Trophoblast cell (in vitro differentiated cells and primary cell): ENCODE measurements at regions not wholly inside any gene's neighbourhood (a gene's known extent, or its start where the extent isn't known, plus 50 kb on each side); places are given as distances from the start of the nearest gene placed in this dataset.

Source experiments
- DNase-seq, 2 donors: peaks; one replicate each; pipeline ENCODE4 v3.0.0-alpha.2; 2016
- H2AFZ ChIP-seq: 2 replicates; pipeline ENCODE4 v1.6.1; 2013; ENCODE audit warnings: low read length, moderate library complexity, mild to moderate bottlenecking; ENCODE audit not compliant: insufficient read depth, poor library complexity
- H2AK5ac ChIP-seq: 2 replicates; pipeline ENCODE4 v1.6.1; 2013; ENCODE audit warnings: mild to moderate bottlenecking, low read length
- H2BK120ac ChIP-seq: 2 replicates; pipeline ENCODE4 v1.6.1; 2013; ENCODE audit warnings: low read length, mild to moderate bottlenecking, moderate library complexity; ENCODE audit not compliant: insufficient read depth, poor library complexity
- H2BK12ac ChIP-seq: 2 replicates; pipeline ENCODE4 v1.6.1; 2013; ENCODE audit warnings: mild to moderate bottlenecking, low read length, moderate library complexity
- H2BK5ac ChIP-seq: 2 replicates; pipeline ENCODE4 v1.6.1; 2013; ENCODE audit warnings: low read length, low read depth, moderate library complexity, mild to moderate bottlenecking; ENCODE audit not compliant: poor library complexity
- H3K14ac ChIP-seq: 2 replicates; pipeline ENCODE4 v1.6.1; 2013; ENCODE audit warnings: mild to moderate bottlenecking, low read length
- H3K18ac ChIP-seq: 2 replicates; pipeline ENCODE4 v1.6.1; 2013; ENCODE audit warnings: mild to moderate bottlenecking, low read length
- H3K23ac ChIP-seq: 2 replicates; pipeline ENCODE4 v1.6.1; 2013; ENCODE audit warnings: low read length
- H3K27ac ChIP-seq: 2 replicates; pipeline ENCODE4 v1.5.1; 2013; ENCODE audit warnings: low read depth, mild to moderate bottlenecking, inconsistent platforms, low read length, moderate library complexity
- H3K27me3 ChIP-seq: 2 replicates; pipeline ENCODE4 v1.6.1; 2013; ENCODE audit warnings: inconsistent platforms, mild to moderate bottlenecking, low read length, moderate library complexity; ENCODE audit not compliant: insufficient read depth
- H3K36me3 ChIP-seq, 2 experiments: 1 replicate in 1 of 2; 2 replicates in 1 of 2; pipeline ENCODE4 v1.6.1; 2013; ENCODE audit warnings: low read length in 2 of 2, mild to moderate bottlenecking in 2 of 2, moderate library complexity in 1 of 2; ENCODE audit not compliant: insufficient read depth in 2 of 2, control insufficient read depth in 1 of 2
- H3K4ac ChIP-seq: 2 replicates; pipeline ENCODE4 v1.6.1; 2013; ENCODE audit warnings: low read depth, mild to moderate bottlenecking, low read length, moderate library complexity
- H3K4me1 ChIP-seq, 2 experiments: 1 replicate in 1 of 2; 2 replicates in 1 of 2; pipeline ENCODE4 v1.6.1; 2013; ENCODE audit warnings: low read length in 2 of 2, mild to moderate bottlenecking in 2 of 2, moderate library complexity in 1 of 2; ENCODE audit not compliant: insufficient read depth in 2 of 2, control insufficient read depth in 1 of 2
- H3K4me2 ChIP-seq: 2 replicates; pipeline ENCODE4 v1.6.1; 2013; ENCODE audit warnings: inconsistent platforms, mild to moderate bottlenecking, low read length, moderate library complexity
- H3K4me3 ChIP-seq: 2 replicates; pipeline ENCODE4 v1.5.1; 2013; ENCODE audit warnings: mild to moderate bottlenecking, low read depth, low read length, inconsistent platforms
- H3K79me1 ChIP-seq: one replicate; pipeline ENCODE4 v1.6.1; 2013; ENCODE audit warnings: low read length
- H3K79me2 ChIP-seq: 2 replicates; pipeline ENCODE4 v1.6.1; 2013; ENCODE audit warnings: low read length, mild to moderate bottlenecking; ENCODE audit not compliant: control insufficient read depth, insufficient read depth, poor library complexity
- H3K9ac ChIP-seq: 2 replicates; pipeline ENCODE4 v1.6.1; 2013; ENCODE audit warnings: mild to moderate bottlenecking, low read length
- H3K9me3 ChIP-seq: 2 replicates; pipeline ENCODE4 v1.6.1; 2013; ENCODE audit warnings: low read depth, mild to moderate bottlenecking, control low read depth, inconsistent platforms, low read length; ENCODE audit not compliant: insufficient read depth
- H4K12ac ChIP-seq: 2 replicates; pipeline ENCODE4 v1.6.1; 2013; ENCODE audit warnings: low read depth, mild to moderate bottlenecking, low read length, moderate library complexity
- H4K8ac ChIP-seq: 2 replicates; pipeline ENCODE4 v1.6.1; 2013; ENCODE audit warnings: low read depth, mild to moderate bottlenecking, low read length, moderate library complexity
- H4K91ac ChIP-seq: one replicate; pipeline ENCODE4 v1.6.1; 2013; ENCODE audit warnings: low read depth, mild to moderate bottlenecking, low read length, moderate library complexity
- WGBS: extraction: QIAGEN DNeasy Blood & Tissue Kit; methylation state at CpG from one replicate; pipeline ENCODE4 v1.1.7; 2013; ENCODE audit warnings: missing lambda C conversion rate; ENCODE audit not compliant: insufficient read length, insufficient coverage; ENCODE audit errors: extremely low coverage; 5-methylcytosine and 5-hydroxymethylcytosine counted together

- no peak overlapping the region for H3K9ac ChIP-seq
- no peak overlapping the region for H3K4ac ChIP-seq
- no peaks in the 10 kb centered on the region for H3K4me1 ChIP-seq
- H3K4me3 ChIP-seq = no peak overlapping the region
- H2AFZ ChIP-seq = no peak overlapping the region
- no peak overlapping the region for H2BK5ac ChIP-seq
- no peaks in the 10 kb centered on the region for H3K79me2 ChIP-seq
- WGBS = no CpG with 5 or more reads among the region's 6 CpGs
- no peak overlapping the region for H2BK12ac ChIP-seq
- no peak overlapping the region for H3K14ac ChIP-seq
- H4K91ac ChIP-seq = no peak overlapping the region
- no peak overlapping the region for H4K12ac ChIP-seq
- H4K8ac ChIP-seq = no peak overlapping the region
- DNase-seq = no peak
- H3K18ac ChIP-seq = no peak overlapping the region
- H3K9me3 ChIP-seq = no peaks in the 10 kb centered on the region
- no peak overlapping the region for H3K4me2 ChIP-seq
- H3K23ac ChIP-seq = no peak overlapping the region
- H3K36me3 ChIP-seq = no peaks in the 10 kb centered on the region
- H3K27me3 ChIP-seq = no peaks in the 10 kb centered on the region
- no peak overlapping the region for H2AK5ac ChIP-seq
- no peak overlapping the region for H2BK120ac ChIP-seq
- H3K79me1 ChIP-seq = no peaks in the 10 kb centered on the region
- H3K27ac ChIP-seq = no peak overlapping the region
Observed at GRCh38 chr22:48405741-48406140, 1421.9 kb downstream of the BRD1 start.

DNA sequence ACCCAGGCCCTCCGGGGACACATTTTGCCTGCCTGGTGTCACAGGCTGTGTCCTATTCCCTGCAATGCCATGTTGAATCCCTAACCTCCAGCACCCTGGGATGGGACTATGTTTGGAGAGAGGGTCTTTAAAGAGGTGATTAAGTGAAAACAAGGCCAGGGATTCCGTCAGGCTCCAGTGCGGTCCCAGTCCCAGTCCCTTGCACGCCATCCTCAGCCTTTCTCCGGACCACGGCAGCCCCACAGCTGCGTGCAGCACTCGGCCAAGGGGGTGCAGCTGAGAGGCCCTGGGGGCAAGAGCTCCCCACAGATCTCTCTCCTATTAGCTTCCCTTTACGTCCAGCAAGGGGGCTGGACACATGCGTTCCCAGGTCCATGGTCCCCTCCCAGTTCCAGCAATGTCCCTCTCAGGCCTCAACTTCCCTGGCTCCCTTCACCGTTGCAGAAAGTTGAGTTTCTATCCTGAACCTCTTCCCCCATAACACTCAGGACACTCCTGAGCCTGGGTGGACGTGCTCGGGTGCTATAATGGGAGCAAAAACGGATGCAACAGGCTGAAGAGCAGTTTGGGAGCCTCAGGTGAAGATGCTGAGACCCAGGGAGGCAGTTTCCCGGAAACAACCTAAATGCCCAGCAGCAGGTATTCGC lies 1422.7 kb downstream of the BRD1 start:
- no peak overlapping the region for H4K8ac ChIP-seq
- H3K23ac ChIP-seq = no peak overlapping the region
- H2AK5ac ChIP-seq = no peak overlapping the region
- H3K18ac ChIP-seq = no peak overlapping the region
- no peaks in the 10 kb centered on the region for H3K79me2 ChIP-seq
- H3K4me1 ChIP-seq = no peaks in the 10 kb centered on the region
- H3K9ac ChIP-seq = no peak overlapping the region
- no peak overlapping the region for H3K27ac ChIP-seq
- H2BK120ac ChIP-seq = no peak overlapping the region
- no peaks in the 10 kb centered on the region for H3K9me3 ChIP-seq
- no peak overlapping the region for H3K14ac ChIP-seq
- no CpG with 5 or more reads among the region's 16 CpGs for WGBS
- H3K79me1 ChIP-seq = no peaks in the 10 kb centered on the region
- H4K12ac ChIP-seq = no peak overlapping the region
- no peaks in the 10 kb centered on the region for H3K27me3 ChIP-seq
- no peak overlapping the region for H3K4ac ChIP-seq
- no peak for DNase-seq
- no peaks in the 10 kb centered on the region for H3K36me3 ChIP-seq
- no peak overlapping the region for H3K4me3 ChIP-seq
- H3K4me2 ChIP-seq = no peak overlapping the region
- no peak overlapping the region for H2AFZ ChIP-seq
- no peak overlapping the region for H2BK12ac ChIP-seq
- no peak overlapping the region for H2BK5ac ChIP-seq
- H4K91ac ChIP-seq = no peak overlapping the region

DNA sequence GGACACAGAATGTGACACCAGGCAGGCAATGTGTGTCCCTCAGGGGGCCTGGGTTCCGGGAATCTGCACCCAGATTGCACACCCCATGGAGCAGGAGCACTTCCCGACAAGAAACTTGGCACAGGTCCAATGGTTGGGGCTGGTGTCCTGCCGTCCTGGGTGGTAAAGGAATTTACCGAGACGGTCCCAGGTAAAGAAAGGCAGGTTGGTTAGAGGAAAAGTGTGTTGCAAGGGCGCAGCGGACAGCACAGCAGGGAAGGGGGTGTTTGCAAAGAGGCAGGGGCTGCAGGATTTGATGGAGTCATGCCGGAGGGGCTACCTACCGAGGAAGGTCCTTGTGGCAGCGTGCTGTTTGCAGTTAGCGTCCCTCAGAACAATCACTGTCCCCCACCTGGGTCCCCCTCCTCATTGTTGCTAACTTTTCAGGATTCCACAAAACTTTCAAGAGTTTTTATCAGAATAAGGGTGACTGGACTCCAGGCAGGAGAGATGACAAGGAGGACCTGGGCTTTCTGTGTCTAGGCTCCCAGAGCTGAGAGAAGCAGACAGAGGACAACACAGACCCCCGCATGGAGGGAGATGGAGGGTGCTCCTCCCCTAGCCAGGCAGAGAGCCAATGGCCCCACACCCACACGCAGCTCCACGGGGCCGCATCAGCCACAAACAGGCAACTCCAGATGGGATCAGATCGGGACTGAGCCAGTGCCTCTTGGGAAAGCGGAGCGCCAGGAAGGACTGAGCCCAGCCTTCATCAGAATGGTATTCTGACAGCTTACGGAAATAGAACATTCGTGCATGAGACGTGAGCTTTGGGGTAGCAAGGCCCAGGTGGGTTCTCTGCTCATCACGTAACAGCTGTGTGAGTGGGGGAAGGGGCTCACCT lies 1423.9 kb downstream of the BRD1 start:
- no peaks in the 10 kb centered on the region for H3K36me3 ChIP-seq
- H3K79me2 ChIP-seq = no peaks in the 10 kb centered on the region
- no peak overlapping the region for H4K8ac ChIP-seq
- H3K14ac ChIP-seq = no peak overlapping the region
- no CpG with 5 or more reads among the region's 22 CpGs for WGBS
- no peak overlapping the region for H3K23ac ChIP-seq
- no peaks in the 10 kb centered on the region for H3K27me3 ChIP-seq
- H3K79me1 ChIP-seq = no peaks in the 10 kb centered on the region
- no peak overlapping the region for H2BK120ac ChIP-seq
- H4K91ac ChIP-seq = no peak overlapping the region
- no peaks in the 10 kb centered on the region for H3K4me1 ChIP-seq
- H2BK5ac ChIP-seq = no peak overlapping the region
- H3K4me3 ChIP-seq = no peak overlapping the region
- H3K9ac ChIP-seq = no peak overlapping the region
- no peak overlapping the region for H3K18ac ChIP-seq
- H3K27ac ChIP-seq = no peak overlapping the region
- H3K4me2 ChIP-seq = no peak overlapping the region
- no peak overlapping the region for H2AFZ ChIP-seq
- H4K12ac ChIP-seq = no peak overlapping the region
- no peak overlapping the region for H3K4ac ChIP-seq
- H3K9me3 ChIP-seq = no peaks in the 10 kb centered on the region
- H2BK12ac ChIP-seq = no peak overlapping the region
- DNase-seq = no peak
- no peak overlapping the region for H2AK5ac ChIP-seq

DNA sequence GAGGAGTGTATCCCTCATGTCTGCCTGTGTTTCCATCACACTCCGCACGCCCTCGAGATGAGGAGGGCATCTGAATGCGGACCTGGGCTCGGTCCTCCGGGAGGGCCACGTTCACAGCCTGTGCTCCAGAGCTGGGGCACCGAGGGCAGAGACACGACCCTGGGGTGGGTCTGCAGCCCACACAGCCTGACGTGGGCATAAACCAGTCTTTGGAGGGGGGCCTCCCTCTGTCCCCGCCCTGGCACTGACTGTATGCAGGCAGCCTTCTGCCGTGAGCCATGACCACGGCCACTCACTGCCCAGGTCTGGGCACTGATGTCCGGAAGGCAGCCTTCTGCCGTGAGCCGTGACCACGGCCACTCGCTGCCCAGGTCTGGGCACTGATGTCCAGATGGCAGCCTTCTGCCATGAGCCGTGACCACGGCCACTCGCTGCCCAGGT lies 1425.1 kb downstream of the BRD1 start:
- no peak overlapping the region for H4K91ac ChIP-seq
- no peaks in the 10 kb centered on the region for H3K36me3 ChIP-seq
- H3K4ac ChIP-seq = no peak overlapping the region
- no peaks in the 10 kb centered on the region for H3K79me2 ChIP-seq
- no peak overlapping the region for H3K27ac ChIP-seq
- H3K79me1 ChIP-seq = no peaks in the 10 kb centered on the region
- H4K8ac ChIP-seq = no peak overlapping the region
- WGBS = no CpG with 5 or more reads among the region's 21 CpGs
- no peak for DNase-seq
- H2AFZ ChIP-seq = no peak overlapping the region
- H3K14ac ChIP-seq = no peak overlapping the region
- H3K9me3 ChIP-seq = peaks cover 7% of the 10 kb centered on the region
- no peak overlapping the region for H3K4me3 ChIP-seq
- no peak overlapping the region for H3K18ac ChIP-seq
- H2BK5ac ChIP-seq = no peak overlapping the region
- no peaks in the 10 kb centered on the region for H3K27me3 ChIP-seq
- H3K4me2 ChIP-seq = no peak overlapping the region
- H2BK12ac ChIP-seq = no peak overlapping the region
- no peaks in the 10 kb centered on the region for H3K4me1 ChIP-seq
- no peak overlapping the region for H2BK120ac ChIP-seq
- no peak overlapping the region for H2AK5ac ChIP-seq
- H4K12ac ChIP-seq = no peak overlapping the region
- H3K9ac ChIP-seq = no peak overlapping the region
- H3K23ac ChIP-seq = no peak overlapping the region
